Prostate gland (tissue), 2 donors: ENCODE measurements at regions not wholly inside any gene's neighbourhood (a gene's known extent, or its start where the extent isn't known, plus 50 kb on each side); places are given as distances from the start of the nearest gene placed in this dataset.

ENCODE experiments used
- POLR2A ChIP-seq: fragments of 450-650 bp; IDR thresholded peaks from one replicate; pipeline ENCODE4 v1.6.1; 2016; ENCODE audit warnings: antibody characterized with exemption, mild to moderate bottlenecking
- POLR2AphosphoS5 ChIP-seq: sonication (generic); formaldehyde crosslinking; IDR thresholded peaks from one replicate; pipeline ENCODE4 v1.6.1; 2017; ENCODE audit warnings: antibody characterized with exemption
- TF ChIP-seq, protein P1 (sequence below), 4 experiments: fragments of 200-600 bp in 2 of 4; fragments of 450-650 bp in 2 of 4; sonication (generic) in 2 of 4; IDR thresholded peaks; 1 replicate in 3 of 4; 2 replicates in 1 of 4; pipeline ENCODE4 v1.5.1; 2016 to 2019; ENCODE audit warnings: antibody characterized with exemption in 4 of 4, mild to moderate bottlenecking in 2 of 4, moderate library complexity in 2 of 4

DNA sequence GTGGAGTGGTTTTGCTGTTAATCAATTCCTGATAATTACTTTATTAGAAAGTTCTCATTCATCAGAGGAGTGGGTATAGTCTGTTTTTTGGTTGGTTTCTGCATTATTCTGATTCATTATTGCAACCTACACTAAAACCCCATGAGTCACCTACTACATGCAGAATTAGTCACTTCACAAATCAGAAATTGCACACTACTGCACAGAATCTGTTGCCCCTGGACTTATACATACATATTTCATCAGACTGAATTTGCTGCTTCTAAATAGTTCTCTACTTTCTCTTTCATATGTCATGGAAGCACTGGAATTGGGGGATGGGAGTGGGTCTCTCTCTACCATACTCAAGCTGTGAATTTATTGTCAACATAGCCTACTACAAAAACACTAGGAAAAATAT, 585.1 kb downstream of the DNAH5 start:
- TF ChIP-seq POLR2AphosphoS5 = no peak
- TF ChIP-seq, protein P1, sequence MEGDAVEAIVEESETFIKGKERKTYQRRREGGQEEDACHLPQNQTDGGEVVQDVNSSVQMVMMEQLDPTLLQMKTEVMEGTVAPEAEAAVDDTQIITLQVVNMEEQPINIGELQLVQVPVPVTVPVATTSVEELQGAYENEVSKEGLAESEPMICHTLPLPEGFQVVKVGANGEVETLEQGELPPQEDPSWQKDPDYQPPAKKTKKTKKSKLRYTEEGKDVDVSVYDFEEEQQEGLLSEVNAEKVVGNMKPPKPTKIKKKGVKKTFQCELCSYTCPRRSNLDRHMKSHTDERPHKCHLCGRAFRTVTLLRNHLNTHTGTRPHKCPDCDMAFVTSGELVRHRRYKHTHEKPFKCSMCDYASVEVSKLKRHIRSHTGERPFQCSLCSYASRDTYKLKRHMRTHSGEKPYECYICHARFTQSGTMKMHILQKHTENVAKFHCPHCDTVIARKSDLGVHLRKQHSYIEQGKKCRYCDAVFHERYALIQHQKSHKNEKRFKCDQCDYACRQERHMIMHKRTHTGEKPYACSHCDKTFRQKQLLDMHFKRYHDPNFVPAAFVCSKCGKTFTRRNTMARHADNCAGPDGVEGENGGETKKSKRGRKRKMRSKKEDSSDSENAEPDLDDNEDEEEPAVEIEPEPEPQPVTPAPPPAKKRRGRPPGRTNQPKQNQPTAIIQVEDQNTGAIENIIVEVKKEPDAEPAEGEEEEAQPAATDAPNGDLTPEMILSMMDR (IDR thresholded peaks at IDR 0.05) = no peak
- no peak for TF ChIP-seq POLR2A
